ENCODE measurements at regions not wholly inside any gene's neighbourhood (a gene's known extent, or its start where the extent isn't known, plus 50 kb on each side); places are given as distances from the start of the nearest gene placed in this dataset.
"Not testable (repeated sequence)": the region's sequence is repeated elsewhere in the genome, so short reads cannot be mapped to it uniquely, and the experiment has no call there.

DNA sequence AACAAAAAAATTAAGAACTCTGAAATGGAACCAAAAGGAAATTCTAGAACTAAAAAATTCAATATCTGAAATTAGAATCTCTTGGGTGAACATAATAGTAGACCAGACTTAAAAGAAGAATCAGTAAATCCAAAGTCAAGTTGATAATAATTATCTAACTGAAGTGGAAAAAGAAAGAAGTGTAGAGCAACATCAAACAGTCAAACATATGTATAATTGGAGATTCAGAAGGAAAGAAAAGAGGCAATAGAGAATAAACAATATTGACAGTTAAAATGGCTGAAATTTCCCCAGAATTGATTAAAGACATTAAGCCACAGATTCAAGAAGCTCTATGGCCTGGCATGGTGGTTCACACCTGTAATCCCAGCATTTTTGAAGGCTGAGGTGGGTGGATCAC, 383.6 kb downstream of the PREX1 start:
- H3K27me3 ChIP-seq (ENCODE audit: low read depth, low read length), result peaks cover 51% of the 10 kb centered on the region
- no peaks in the 10 kb centered on the region for H3K36me3 ChIP-seq (replicated peaks; ENCODE audit: low read depth, low read length)
- H3K79me2 ChIP-seq (ENCODE audit: low read length), result no peaks in the 10 kb centered on the region
- H3K4me1 ChIP-seq (ENCODE audit: low read length), result no peaks in the 10 kb centered on the region
- H3K9me3 ChIP-seq (ENCODE audit: insufficient read depth, low read length), result peaks cover 5% of the 10 kb centered on the region; the same call in 1 of the 2 replicates
- H3K4me3 ChIP-seq (ENCODE audit: low read length), result no peak overlapping the region
- TF ChIP-seq EZH2phosphoT487 (IDR thresholded peaks at IDR 0.05; ENCODE audit: low read depth), result no peak
- TF ChIP-seq, protein P1, sequence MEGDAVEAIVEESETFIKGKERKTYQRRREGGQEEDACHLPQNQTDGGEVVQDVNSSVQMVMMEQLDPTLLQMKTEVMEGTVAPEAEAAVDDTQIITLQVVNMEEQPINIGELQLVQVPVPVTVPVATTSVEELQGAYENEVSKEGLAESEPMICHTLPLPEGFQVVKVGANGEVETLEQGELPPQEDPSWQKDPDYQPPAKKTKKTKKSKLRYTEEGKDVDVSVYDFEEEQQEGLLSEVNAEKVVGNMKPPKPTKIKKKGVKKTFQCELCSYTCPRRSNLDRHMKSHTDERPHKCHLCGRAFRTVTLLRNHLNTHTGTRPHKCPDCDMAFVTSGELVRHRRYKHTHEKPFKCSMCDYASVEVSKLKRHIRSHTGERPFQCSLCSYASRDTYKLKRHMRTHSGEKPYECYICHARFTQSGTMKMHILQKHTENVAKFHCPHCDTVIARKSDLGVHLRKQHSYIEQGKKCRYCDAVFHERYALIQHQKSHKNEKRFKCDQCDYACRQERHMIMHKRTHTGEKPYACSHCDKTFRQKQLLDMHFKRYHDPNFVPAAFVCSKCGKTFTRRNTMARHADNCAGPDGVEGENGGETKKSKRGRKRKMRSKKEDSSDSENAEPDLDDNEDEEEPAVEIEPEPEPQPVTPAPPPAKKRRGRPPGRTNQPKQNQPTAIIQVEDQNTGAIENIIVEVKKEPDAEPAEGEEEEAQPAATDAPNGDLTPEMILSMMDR (IDR thresholded peaks at IDR 0.05; ENCODE audit: low read depth, low read length), result no peak
- H2AFZ ChIP-seq (ENCODE audit: low read depth, low read length), result no peak overlapping the region
- H3K4me2 ChIP-seq (ENCODE audit: low read length), result no peak overlapping the region
- no peak overlapping the region for H3K27ac ChIP-seq (ENCODE audit: low read length)
- no peak overlapping the region for H3K9ac ChIP-seq (ENCODE audit: low read length)
- H4K20me1 ChIP-seq (ENCODE audit: insufficient read depth, low read length), result no peaks in the 10 kb centered on the region

DNA sequence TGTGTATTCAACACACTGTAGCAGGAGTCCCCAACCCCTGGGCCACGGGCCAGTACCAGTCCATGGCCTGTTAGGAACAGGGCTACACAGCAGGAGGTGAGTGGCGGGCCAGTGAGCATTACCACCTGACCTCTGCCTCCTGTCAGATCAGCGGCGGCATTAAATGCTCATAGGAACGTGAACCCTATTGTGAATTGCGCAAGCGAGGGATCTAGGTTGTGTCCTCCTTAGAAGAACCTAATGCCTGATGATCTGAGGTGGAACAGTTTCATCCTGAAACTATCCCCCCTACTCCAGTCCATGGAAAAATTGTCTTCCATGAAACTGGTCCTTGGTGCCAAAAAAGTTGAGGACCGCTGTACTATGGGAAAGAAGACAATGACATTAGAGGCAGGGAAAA, 386.9 kb downstream of the PREX1 start:
- no peaks in the 10 kb centered on the region for H3K36me3 ChIP-seq (replicated peaks; ENCODE audit: low read depth, low read length)
- no peak overlapping the region for H2AFZ ChIP-seq (ENCODE audit: low read depth, low read length)
- peaks cover 47% of the 10 kb centered on the region for H3K27me3 ChIP-seq (ENCODE audit: low read depth, low read length)
- no peaks in the 10 kb centered on the region for H3K4me1 ChIP-seq (ENCODE audit: low read length)
- no peak overlapping the region for H3K9ac ChIP-seq (ENCODE audit: low read length)
- TF ChIP-seq EZH2phosphoT487 (IDR thresholded peaks at IDR 0.05; ENCODE audit: low read depth), result no peak
- TF ChIP-seq, protein P1 (IDR thresholded peaks at IDR 0.05; ENCODE audit: low read depth, low read length), result no peak
- H3K9me3 ChIP-seq (ENCODE audit: insufficient read depth, low read length), result peaks cover 11% of the 10 kb centered on the region; the same call in 1 of the 2 replicates
- no peak overlapping the region for H3K4me3 ChIP-seq (ENCODE audit: low read length)
- H4K20me1 ChIP-seq (ENCODE audit: insufficient read depth, low read length), result no peaks in the 10 kb centered on the region
- no peaks in the 10 kb centered on the region for H3K79me2 ChIP-seq (ENCODE audit: low read length)
- no peak overlapping the region for H3K27ac ChIP-seq (ENCODE audit: low read length)
- no peak overlapping the region for H3K4me2 ChIP-seq (ENCODE audit: low read length)

DNA sequence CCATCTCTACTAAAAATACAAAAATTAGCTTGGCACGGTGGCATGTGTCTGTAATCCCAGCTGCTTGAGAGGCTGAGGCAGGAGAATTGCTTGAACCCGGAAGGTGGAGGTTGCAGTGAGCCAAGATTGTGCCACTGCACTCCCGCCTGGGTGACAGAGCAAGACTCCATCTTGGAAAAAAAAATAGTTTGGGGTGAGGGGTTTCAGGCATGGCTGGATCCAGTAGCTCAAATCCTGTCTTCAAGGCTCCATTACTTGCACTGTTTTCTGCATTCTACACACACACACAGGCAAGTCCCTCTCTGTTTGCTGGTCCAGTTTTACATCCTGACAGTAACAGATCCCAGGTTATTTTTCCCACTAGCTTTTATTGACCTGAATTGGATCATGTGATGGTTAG, 387.5 kb downstream of the PREX1 start:
- H3K36me3 ChIP-seq (replicated peaks; ENCODE audit: low read depth, low read length); H3K27ac ChIP-seq (ENCODE audit: low read length); H3K9ac ChIP-seq (ENCODE audit: low read length); H3K4me2 ChIP-seq (ENCODE audit: low read length); H3K79me2 ChIP-seq (ENCODE audit: low read length); H4K20me1 ChIP-seq (ENCODE audit: insufficient read depth, low read length); H2AFZ ChIP-seq (ENCODE audit: low read depth, low read length); H3K4me3 ChIP-seq (ENCODE audit: low read length); H3K4me1 ChIP-seq (ENCODE audit: low read length): not testable (repeated sequence)
- Histone ChIP-seq H3K27me3 (ENCODE audit: low read depth, low read length) (peaks cover 43% of the 10 kb centered on the region), H3K9me3 (ENCODE audit: insufficient read depth, low read length) (peaks cover 11% of the 10 kb centered on the region; the same call in 1 of the 2 replicates)

DNA sequence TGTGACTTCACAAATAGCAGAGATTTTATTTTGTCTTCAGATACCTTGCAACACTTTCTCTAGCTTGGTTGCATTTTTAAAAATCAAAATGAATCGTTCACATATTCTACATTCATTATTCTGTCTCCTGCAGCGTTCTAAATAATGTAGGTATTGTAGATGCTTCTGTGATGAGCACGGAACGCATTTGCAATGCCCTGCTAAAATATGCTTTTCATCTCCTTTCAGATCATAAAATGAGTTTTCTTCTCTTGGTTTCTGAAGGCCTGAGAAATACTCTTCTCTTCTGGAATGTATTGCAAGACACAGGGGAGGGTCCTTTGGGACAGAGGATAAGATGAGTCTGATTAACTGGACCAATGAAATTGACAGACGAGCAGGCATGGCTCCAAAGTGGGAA, 390.7 kb downstream of the PREX1 start:
- no peak overlapping the region for H3K4me2 ChIP-seq (ENCODE audit: low read length)
- no peak overlapping the region for H3K4me3 ChIP-seq (ENCODE audit: low read length)

DNA sequence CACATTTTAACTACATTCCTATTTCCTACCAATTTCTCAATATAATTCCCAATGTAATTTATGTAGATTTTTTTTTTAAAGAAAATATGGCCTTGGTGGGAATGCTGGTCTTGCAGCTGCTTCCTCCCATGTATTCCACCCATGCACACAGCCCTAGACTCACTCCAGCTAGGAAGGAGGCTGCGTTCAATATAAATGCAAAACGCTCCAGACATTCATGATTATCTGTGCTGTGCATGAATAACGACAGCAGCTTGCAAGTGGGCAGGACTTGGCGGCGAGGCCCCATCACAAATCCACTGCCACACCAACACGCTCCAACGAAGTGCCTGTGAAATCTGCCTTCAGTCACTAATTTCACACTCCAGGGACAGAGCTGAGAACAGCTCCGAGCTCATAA, 391.2 kb downstream of the PREX1 start:
- H3K4me3 ChIP-seq (ENCODE audit: low read length); H3K4me2 ChIP-seq (ENCODE audit: low read length); H4K20me1 ChIP-seq (ENCODE audit: insufficient read depth, low read length); H3K79me2 ChIP-seq (ENCODE audit: low read length); H3K9ac ChIP-seq (ENCODE audit: low read length); H3K27ac ChIP-seq (ENCODE audit: low read length); H3K4me1 ChIP-seq (ENCODE audit: low read length); H2AFZ ChIP-seq (ENCODE audit: low read depth, low read length); H3K36me3 ChIP-seq (replicated peaks; ENCODE audit: low read depth, low read length); H3K9me3 ChIP-seq (ENCODE audit: insufficient read depth, low read length): not testable (repeated sequence)
- peaks cover 50% of the 10 kb centered on the region for H3K27me3 ChIP-seq (ENCODE audit: low read depth, low read length)

More for the DNA sequence above, 390.7 kb downstream of the PREX1 start:
- H3K27me3 ChIP-seq (ENCODE audit: low read depth, low read length), result peaks cover 50% of the 10 kb centered on the region
- no peaks in the 10 kb centered on the region for H3K36me3 ChIP-seq (replicated peaks; ENCODE audit: low read depth, low read length)
- no peak for TF ChIP-seq EZH2phosphoT487 (IDR thresholded peaks at IDR 0.05; ENCODE audit: low read depth)
- TF ChIP-seq, protein P1 (IDR thresholded peaks at IDR 0.05; ENCODE audit: low read depth, low read length), result no peak
- H3K9me3 ChIP-seq (ENCODE audit: insufficient read depth, low read length), result 0 out of 2 replicates have a peak, but pooled peaks cover 6% of the 10 kb centered on the region
- no peaks in the 10 kb centered on the region for H4K20me1 ChIP-seq (ENCODE audit: insufficient read depth, low read length)
- no peak overlapping the region for H3K9ac ChIP-seq (ENCODE audit: low read length)
- no peak overlapping the region for H2AFZ ChIP-seq (ENCODE audit: low read depth, low read length)
- H3K27ac ChIP-seq (ENCODE audit: low read length), result no peak overlapping the region
- H3K79me2 ChIP-seq (ENCODE audit: low read length), result no peaks in the 10 kb centered on the region
- H3K4me1 ChIP-seq (ENCODE audit: low read length), result no peaks in the 10 kb centered on the region
